ENCODE measurements at regions not wholly inside any gene's neighbourhood (a gene's known extent, or its start where the extent isn't known, plus 50 kb on each side); places are given as distances from the start of the nearest gene placed in this dataset.

GRCh38 chr1:234989479-234990327 is 138.9 kb downstream of the TOMM20 start:
- Histone ChIP-seq H3K4me3 (ENCODE audit: low read length) (no peak overlapping the region), H3K9me3 (ENCODE audit: low read depth, low read length) (no peaks in the 10 kb centered on the region), H3K27me3 (ENCODE audit: insufficient read depth, low read length) (no peaks in the 10 kb centered on the region), H3K4me1 (ENCODE audit: insufficient read depth, low read length) (peaks cover 27% of the 10 kb centered on the region)

- Histone ChIP-seq H3K4me1 (ENCODE audit: insufficient read depth, low read length) (peaks cover 29% of the 10 kb centered on the region), H3K27me3 (ENCODE audit: insufficient read depth, low read length) (no peaks in the 10 kb centered on the region), H3K4me3 (ENCODE audit: low read length) (no peak overlapping the region), H3K9me3 (ENCODE audit: low read depth, low read length) (no peaks in the 10 kb centered on the region)
Observed at GRCh38 chr1:234989019-234989418, 139.6 kb downstream of the TOMM20 start.

GRCh38 chr1:234988536-234988935 is 140.1 kb downstream of the TOMM20 start:
- Histone ChIP-seq H3K27me3 (ENCODE audit: insufficient read depth, low read length) (no peaks in the 10 kb centered on the region), H3K4me1 (ENCODE audit: insufficient read depth, low read length) (peaks cover 34% of the 10 kb centered on the region), H3K9me3 (ENCODE audit: low read depth, low read length) (no peaks in the 10 kb centered on the region), H3K4me3 (ENCODE audit: low read length) (no peak overlapping the region)

GRCh38 chr1:234988155-234988517 is 140.5 kb downstream of the TOMM20 start:
- H3K27me3 ChIP-seq (ENCODE audit: insufficient read depth, low read length) = no peaks in the 10 kb centered on the region

GRCh38 chr1:234987415-234988154 is 141.1 kb downstream of the TOMM20 start:
- Histone ChIP-seq H3K4me1 (ENCODE audit: insufficient read depth, low read length) (peaks cover 44% of the 10 kb centered on the region), H3K27me3 (ENCODE audit: insufficient read depth, low read length) (no peaks in the 10 kb centered on the region), H3K4me3 (ENCODE audit: low read length) (no peak overlapping the region), H3K9me3 (ENCODE audit: low read depth, low read length) (no peaks in the 10 kb centered on the region)

More at GRCh38 chr1:234988155-234988517, 140.5 kb downstream of the TOMM20 start:
- no peak overlapping the region for H3K4me3 ChIP-seq (ENCODE audit: low read length)
- no peaks in the 10 kb centered on the region for H3K9me3 ChIP-seq (ENCODE audit: low read depth, low read length)
- peaks cover 38% of the 10 kb centered on the region for H3K4me1 ChIP-seq (ENCODE audit: insufficient read depth, low read length)

- Histone ChIP-seq H3K4me1 (ENCODE audit: insufficient read depth, low read length) (peaks cover 49% of the 10 kb centered on the region), H3K9me3 (ENCODE audit: low read depth, low read length) (no peaks in the 10 kb centered on the region), H3K27me3 (ENCODE audit: insufficient read depth, low read length) (no peaks in the 10 kb centered on the region), H3K4me3 (ENCODE audit: low read length) (no peak overlapping the region)
Observed at GRCh38 chr1:234986750-234987414, 141.8 kb downstream of the TOMM20 start.

GRCh38 chr1:234985516-234986294 is 142.9 kb downstream of the TOMM20 start:
- Histone ChIP-seq H3K27me3 (ENCODE audit: insufficient read depth, low read length) (no peaks in the 10 kb centered on the region), H3K4me1 (ENCODE audit: insufficient read depth, low read length) (peaks cover 60% of the 10 kb centered on the region), H3K4me3 (ENCODE audit: low read length) (no peak overlapping the region), H3K9me3 (ENCODE audit: low read depth, low read length) (no peaks in the 10 kb centered on the region)

- Histone ChIP-seq H3K4me1 (ENCODE audit: insufficient read depth, low read length) (peaks cover 68% of the 10 kb centered on the region), H3K4me3 (ENCODE audit: low read length) (no peak overlapping the region), H3K9me3 (ENCODE audit: low read depth, low read length) (no peaks in the 10 kb centered on the region)
Observed at GRCh38 chr1:234985007-234985370, 143.6 kb downstream of the TOMM20 start.

GRCh38 chr1:234983564-234984238 is 144.9 kb downstream of the TOMM20 start:
- Histone ChIP-seq H3K4me1 (ENCODE audit: insufficient read depth, low read length) (peaks cover 81% of the 10 kb centered on the region), H3K27me3 (ENCODE audit: insufficient read depth, low read length) (no peaks in the 10 kb centered on the region), H3K4me3 (ENCODE audit: low read length) (no peak overlapping the region), H3K9me3 (ENCODE audit: low read depth, low read length) (no peaks in the 10 kb centered on the region)

More at GRCh38 chr1:234985007-234985370, 143.6 kb downstream of the TOMM20 start:
- H3K27me3 ChIP-seq (ENCODE audit: insufficient read depth, low read length) = no peaks in the 10 kb centered on the region

- Histone ChIP-seq H3K4me3 (ENCODE audit: low read length) (no peak overlapping the region), H3K27me3 (ENCODE audit: insufficient read depth, low read length) (no peaks in the 10 kb centered on the region), H3K9me3 (ENCODE audit: low read depth, low read length) (no peaks in the 10 kb centered on the region), H3K4me1 (ENCODE audit: insufficient read depth, low read length) (peaks cover 96% of the 10 kb centered on the region)
Observed at GRCh38 chr1:234981758-234982157, 146.9 kb downstream of the TOMM20 start.

GRCh38 chr1:234980645-234981396 is 147.8 kb downstream of the TOMM20 start:
- no peaks in the 10 kb centered on the region for H3K9me3 ChIP-seq (ENCODE audit: low read depth, low read length)
- H3K27me3 ChIP-seq (ENCODE audit: insufficient read depth, low read length) = no peaks in the 10 kb centered on the region
- peak overlapping the region; percentile 31 for H3K4me3 ChIP-seq (ENCODE audit: low read length)
- H3K4me1 ChIP-seq (ENCODE audit: insufficient read depth, low read length) = peaks cover 98% of the 10 kb centered on the region

GRCh38 chr1:234980291-234980644 is 148.4 kb downstream of the TOMM20 start:
- H3K9me3 ChIP-seq (ENCODE audit: low read depth, low read length) = no peaks in the 10 kb centered on the region
- H3K27me3 ChIP-seq (ENCODE audit: insufficient read depth, low read length) = no peaks in the 10 kb centered on the region
- peaks cover 98% of the 10 kb centered on the region for H3K4me1 ChIP-seq (ENCODE audit: insufficient read depth, low read length)
- H3K4me3 ChIP-seq (ENCODE audit: low read length) = peak overlapping the region; percentile 31

- Histone ChIP-seq H3K4me1 (ENCODE audit: insufficient read depth, low read length) (peaks cover 98% of the 10 kb centered on the region), H3K9me3 (ENCODE audit: low read depth, low read length) (no peaks in the 10 kb centered on the region), H3K4me3 (ENCODE audit: low read length) (peak overlapping the region; percentile 31), H3K27me3 (ENCODE audit: insufficient read depth, low read length) (no peaks in the 10 kb centered on the region)
Observed at GRCh38 chr1:234979296-234980279, 149.0 kb downstream of the TOMM20 start.
